Stimulated activated CD8-positive, alpha-beta memory T cell treated with anti-CD3 and anti-CD28 coated beads, Interleukin-4, amount 100 ng/mL, for 4 hours (primary cell): ENCODE measurements at regions not wholly inside any gene's neighbourhood (a gene's known extent, or its start where the extent isn't known, plus 50 kb on each side); places are given as distances from the start of the nearest gene placed in this dataset.
"Not testable (repeated sequence)": the region's sequence is repeated elsewhere in the genome, so short reads cannot be mapped to it uniquely, and the experiment has no call there.

Experiments used
- DNase-seq, 2 donors: peaks; one replicate each; pipeline ENCODE4 v3.0.0-alpha.2; 2020; ENCODE audit warnings: low read depth in 2 of 2, low spot score in 1 of 2

GRCh38 chr1:67528141-67528540 lies 97.9 kb upstream of the SERBP1 start:
- no peak for DNase-seq

GRCh38 chr1:67530071-67530470 lies 99.9 kb upstream of the SERBP1 start:
- no peak for DNase-seq

- DNase-seq, result no peak
Measured at GRCh38 chr1:67532452-67533216, 102.4 kb upstream of the SERBP1 start.

- DNase-seq, result no peak
Measured at GRCh38 chr1:67534627-67535065, 104.4 kb upstream of the SERBP1 start.

GRCh38 chr1:67535474-67535873 lies 105.3 kb upstream of the SERBP1 start:
- DNase-seq, result peak in 1 of 2 donors; percentile 4

- DNase-seq, result no peak
Measured at GRCh38 chr1:67536957-67537666, 106.9 kb upstream of the SERBP1 start.

GRCh38 chr1:67537667-67538018 lies 107.4 kb upstream of the SERBP1 start:
- DNase-seq, result no peak

- no peak for DNase-seq
Measured at GRCh38 chr1:67540025-67540732, 110.0 kb upstream of the SERBP1 start.

- DNase-seq, result no peak
Measured at GRCh38 chr1:67540733-67541125, 110.5 kb upstream of the SERBP1 start.

- no peak for DNase-seq
Measured at GRCh38 chr1:67542747-67543146, 112.5 kb upstream of the SERBP1 start.

GRCh38 chr1:67544921-67545320 lies 114.7 kb upstream of the SERBP1 start:
- no peak for DNase-seq

- no peak for DNase-seq
Measured at GRCh38 chr1:67545364-67545763, 115.2 kb upstream of the SERBP1 start.

GRCh38 chr1:67551375-67551774 lies 121.2 kb upstream of the SERBP1 start:
- no peak for DNase-seq

GRCh38 chr1:67552336-67552759 lies 122.1 kb upstream of the SERBP1 start:
- DNase-seq, result no peak

GRCh38 chr1:67554204-67554603 lies 124.0 kb upstream of the SERBP1 start:
- not testable (repeated sequence) for DNase-seq

GRCh38 chr1:67555461-67556296 lies 125.5 kb upstream of the SERBP1 start:
- DNase-seq, result no peak

GRCh38 chr1:67556297-67556900 lies 126.2 kb upstream of the SERBP1 start:
- no peak for DNase-seq

- DNase-seq, result no peak
Measured at GRCh38 chr1:67557696-67558448, 127.1 kb upstream of the GADD45A start.

- DNase-seq, result no peak
Measured at GRCh38 chr1:67558449-67559193, 126.4 kb upstream of the GADD45A start.
